ENCODE measurements at regions not wholly inside any gene's neighbourhood (a gene's known extent, or its start where the extent isn't known, plus 50 kb on each side); places are given as distances from the start of the nearest gene placed in this dataset.

- Histone ChIP-seq H3K4me3 (no peak overlapping the region), H3K27me3 (no peaks in the 10 kb centered on the region), H3K36me3 (replicated peaks; ENCODE audit: insufficient read depth, low read depth) (no peaks in the 10 kb centered on the region), H3K9me3 (ENCODE audit: low read depth) (no peaks in the 10 kb centered on the region), H3K9me2 (replicated peaks; ENCODE audit: insufficient read depth) (no peaks in the 10 kb centered on the region), H2AFZ (no peak overlapping the region), H3K4me2 (no peak overlapping the region), H3K4me1 (ENCODE audit: insufficient read depth) (no peaks in the 10 kb centered on the region), H3K27ac (no peak overlapping the region), H3K79me2 (no peaks in the 10 kb centered on the region), H4K20me1 (ENCODE audit: insufficient read depth, poor library complexity, severe bottlenecking) (no peaks in the 10 kb centered on the region)
- no peak for TF ChIP-seq EZH2 (IDR thresholded peaks at IDR 0.05; ENCODE audit: borderline replicate concordance)
- no peak for TF ChIP-seq EZH2phosphoT487 (IDR thresholded peaks at IDR 0.05; ENCODE audit: low read depth, severe bottlenecking, unreplicated experiment)
- TF ChIP-seq, protein P1, sequence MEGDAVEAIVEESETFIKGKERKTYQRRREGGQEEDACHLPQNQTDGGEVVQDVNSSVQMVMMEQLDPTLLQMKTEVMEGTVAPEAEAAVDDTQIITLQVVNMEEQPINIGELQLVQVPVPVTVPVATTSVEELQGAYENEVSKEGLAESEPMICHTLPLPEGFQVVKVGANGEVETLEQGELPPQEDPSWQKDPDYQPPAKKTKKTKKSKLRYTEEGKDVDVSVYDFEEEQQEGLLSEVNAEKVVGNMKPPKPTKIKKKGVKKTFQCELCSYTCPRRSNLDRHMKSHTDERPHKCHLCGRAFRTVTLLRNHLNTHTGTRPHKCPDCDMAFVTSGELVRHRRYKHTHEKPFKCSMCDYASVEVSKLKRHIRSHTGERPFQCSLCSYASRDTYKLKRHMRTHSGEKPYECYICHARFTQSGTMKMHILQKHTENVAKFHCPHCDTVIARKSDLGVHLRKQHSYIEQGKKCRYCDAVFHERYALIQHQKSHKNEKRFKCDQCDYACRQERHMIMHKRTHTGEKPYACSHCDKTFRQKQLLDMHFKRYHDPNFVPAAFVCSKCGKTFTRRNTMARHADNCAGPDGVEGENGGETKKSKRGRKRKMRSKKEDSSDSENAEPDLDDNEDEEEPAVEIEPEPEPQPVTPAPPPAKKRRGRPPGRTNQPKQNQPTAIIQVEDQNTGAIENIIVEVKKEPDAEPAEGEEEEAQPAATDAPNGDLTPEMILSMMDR (IDR thresholded peaks at IDR 0.05; ENCODE audit: poor library complexity) = no peak
- WGBS (ENCODE audit: low lambda C conversion rate, missing lambda C conversion rate) = 98% methylated on average over 31 of the region's 31 CpGs
- no peak for DNase-seq (ENCODE audit: low spot score)
Measured at GRCh38 chr4:187362937-187363857, 632.4 kb upstream of the ZFP42 start.

GRCh38 chr4:187364401-187364800, 631.2 kb upstream of the ZFP42 start:
- 91% methylated on average over 7 of the region's 7 CpGs for WGBS (ENCODE audit: low lambda C conversion rate, missing lambda C conversion rate)
- no peak for TF ChIP-seq EZH2 (IDR thresholded peaks at IDR 0.05; ENCODE audit: borderline replicate concordance)
- TF ChIP-seq, protein P1 (IDR thresholded peaks at IDR 0.05; ENCODE audit: poor library complexity) = no peak
- TF ChIP-seq EZH2phosphoT487 (IDR thresholded peaks at IDR 0.05; ENCODE audit: low read depth, severe bottlenecking, unreplicated experiment) = no peak

DNA sequence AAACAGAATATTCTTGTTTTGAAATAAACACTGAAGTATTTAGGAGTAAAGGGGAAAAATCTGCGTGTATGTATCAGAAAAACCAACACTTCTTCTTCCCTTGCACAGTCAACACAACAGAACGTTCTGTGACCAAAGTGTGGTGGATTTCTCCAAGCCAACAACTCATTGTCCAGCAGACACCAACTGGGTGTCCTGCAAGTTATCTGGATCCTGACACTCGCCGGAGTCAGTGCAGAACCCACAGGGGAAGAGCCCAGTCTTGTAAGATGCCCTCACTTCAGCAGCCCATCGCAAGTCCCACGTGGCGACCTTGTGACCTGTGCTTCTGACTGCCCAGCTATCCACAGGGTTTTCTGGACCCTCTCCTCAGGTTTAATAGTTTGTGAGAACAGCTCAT, 630.7 kb upstream of the ZFP42 start:
- no peaks in the 10 kb centered on the region for H3K27me3 ChIP-seq

More at GRCh38 chr4:187364401-187364800, 631.2 kb upstream of the ZFP42 start:
- Histone ChIP-seq H3K9me3 (ENCODE audit: low read depth) (no peaks in the 10 kb centered on the region), H3K36me3 (replicated peaks; ENCODE audit: insufficient read depth, low read depth) (no peaks in the 10 kb centered on the region), H3K79me2 (no peaks in the 10 kb centered on the region), H4K20me1 (ENCODE audit: insufficient read depth, poor library complexity, severe bottlenecking) (no peaks in the 10 kb centered on the region), H3K9me2 (replicated peaks; ENCODE audit: insufficient read depth) (no peaks in the 10 kb centered on the region), H3K27me3 (no peaks in the 10 kb centered on the region), H3K27ac (no peak overlapping the region), H3K4me3 (no peak overlapping the region), H2AFZ (no peak overlapping the region), H3K4me2 (no peak overlapping the region), H3K4me1 (ENCODE audit: insufficient read depth) (no peaks in the 10 kb centered on the region)
- no peak for DNase-seq (ENCODE audit: low spot score)

More for the DNA sequence above, 630.7 kb upstream of the ZFP42 start:
- Histone ChIP-seq H4K20me1 (ENCODE audit: insufficient read depth, poor library complexity, severe bottlenecking) (no peaks in the 10 kb centered on the region), H3K4me1 (ENCODE audit: insufficient read depth) (no peaks in the 10 kb centered on the region), H3K9me2 (replicated peaks; ENCODE audit: insufficient read depth) (no peaks in the 10 kb centered on the region), H3K4me3 (no peak overlapping the region), H3K9me3 (ENCODE audit: low read depth) (no peaks in the 10 kb centered on the region), H3K27ac (no peak overlapping the region), H3K4me2 (no peak overlapping the region), H3K36me3 (replicated peaks; ENCODE audit: insufficient read depth, low read depth) (no peaks in the 10 kb centered on the region), H2AFZ (no peak overlapping the region), H3K79me2 (no peaks in the 10 kb centered on the region)
- DNase-seq (ENCODE audit: low spot score) = no peak
- TF ChIP-seq EZH2phosphoT487 (IDR thresholded peaks at IDR 0.05; ENCODE audit: low read depth, severe bottlenecking, unreplicated experiment) = no peak
- TF ChIP-seq, protein P1 (IDR thresholded peaks at IDR 0.05; ENCODE audit: poor library complexity) = no peak
- TF ChIP-seq EZH2 (IDR thresholded peaks at IDR 0.05; ENCODE audit: borderline replicate concordance) = no peak
- WGBS (ENCODE audit: low lambda C conversion rate, missing lambda C conversion rate) = 92% methylated on average over 7 of the region's 7 CpGs

Measured in hepatocyte (in vitro differentiated cells).